Neural progenitor cell (in vitro differentiated cells): ENCODE measurements at regions not wholly inside any gene's neighbourhood (a gene's known extent, or its start where the extent isn't known, plus 50 kb on each side); places are given as distances from the start of the nearest gene placed in this dataset.

Source experiments
- DNase-seq: peaks from one replicate; pipeline ENCODE4 v3.0.0-alpha.2; 2016; ENCODE audit warnings: low spot score
- H2AFZ ChIP-seq: fragments of 200-600 bp; sonication (generic); replicated peaks from 2 replicates; pipeline ENCODE4 v1.6.1; 2016; ENCODE audit warnings: antibody characterized with exemption
- H3F3A ChIP-seq: fragments of 200-600 bp; sonication (generic); 2 replicates; pipeline ENCODE4 v1.6.1; 2016; ENCODE audit warnings: antibody characterized with exemption, low read depth
- H3K27ac ChIP-seq: fragments of 200-600 bp; sonication (generic); 2 replicates; pipeline ENCODE4 v1.5.1; 2016; ENCODE audit warnings: mild to moderate bottlenecking
- H3K27me3 ChIP-seq: fragments of 200-600 bp; sonication (generic); 2 replicates; pipeline ENCODE4 v1.6.1; 2016; ENCODE audit warnings: mild to moderate bottlenecking, moderate library complexity
- H3K36me3 ChIP-seq: fragments of 200-600 bp; sonication (generic); 2 replicates; pipeline ENCODE4 v1.5.1; 2016
- H3K4me1 ChIP-seq: fragments of 200-600 bp; sonication (generic); 2 replicates; pipeline ENCODE4 v1.6.1; 2016; ENCODE audit warnings: mixed run types
- H3K4me2 ChIP-seq: fragments of 200-600 bp; sonication (generic); 2 replicates; pipeline ENCODE4 v1.6.1; 2016
- H3K4me3 ChIP-seq: fragments of 200-600 bp; sonication (generic); 2 replicates; pipeline ENCODE4 v1.5.1; 2016
- H3K79me2 ChIP-seq: fragments of 200-600 bp; sonication (generic); 2 replicates; pipeline ENCODE4 v1.6.1; 2016; ENCODE audit warnings: low read depth
- H3K9ac ChIP-seq: fragments of 200-600 bp; sonication (generic); 2 replicates; pipeline ENCODE4 v1.6.1; 2016
- H3K9me3 ChIP-seq: fragments of 200-600 bp; sonication (generic); 2 replicates; pipeline ENCODE4 v1.5.1; 2016; ENCODE audit warnings: low read depth
- H4K20me1 ChIP-seq: fragments of 200-600 bp; sonication (generic); 2 replicates; pipeline ENCODE4 v1.6.1; 2016; ENCODE audit warnings: low read depth
- H3K27ac Mint-ChIP-seq: 3 replicates; pipeline ENCODE4 v1.8.0; 2021; ENCODE audit warnings: mixed read lengths
- H3K27me3 Mint-ChIP-seq: 2 replicates; pipeline ENCODE4 v1.8.0; 2022; ENCODE audit warnings: low read depth, mild to moderate bottlenecking, inconsistent platforms, moderate library complexity, mixed read lengths; ENCODE audit not compliant: insufficient read depth
- H3K36me3 Mint-ChIP-seq: 3 replicates; pipeline ENCODE4 v1.8.0; 2021; ENCODE audit warnings: mixed read lengths
- H3K4me1 Mint-ChIP-seq: 3 replicates; pipeline ENCODE4 v1.8.0; 2021; ENCODE audit warnings: mixed read lengths
- H3K4me3 Mint-ChIP-seq: 3 replicates; pipeline ENCODE4 v1.8.0; 2021; ENCODE audit warnings: mild to moderate bottlenecking, moderate library complexity, mixed read lengths
- H3K9me3 Mint-ChIP-seq: 3 replicates; pipeline ENCODE4 v1.8.0; 2020; ENCODE audit warnings: mixed read lengths
- CTCF ChIP-seq: fragments of 200-600 bp; sonication (generic); IDR thresholded peaks from 2 replicates; pipeline ENCODE4 v1.5.1; 2017; ENCODE audit warnings: antibody characterized with exemption, mild to moderate bottlenecking
- EZH2 ChIP-seq: fragments of 200-600 bp; sonication (generic); IDR thresholded peaks from 2 replicates; pipeline ENCODE4 v1.6.1; 2017; ENCODE audit warnings: antibody characterized with exemption, mild to moderate bottlenecking, moderate library complexity
- EZH2phosphoT487 ChIP-seq: fragments of 200-600 bp; sonication (generic); IDR thresholded peaks from 2 replicates; pipeline ENCODE4 v1.6.1; 2017; ENCODE audit warnings: antibody characterized with exemption

- H3K9me3 Mint-ChIP-seq, result no peaks in the 10 kb centered on the region
- Histone ChIP-seq H3K27me3 (no peaks in the 10 kb centered on the region), H3K36me3 (no peaks in the 10 kb centered on the region), H4K20me1 (no peaks in the 10 kb centered on the region), H3K4me1 (peaks cover 54% of the 10 kb centered on the region), H3K4me2 (no peak overlapping the region), H3K27ac (no peak overlapping the region), H3K4me3 (no peak overlapping the region), H3K79me2 (no peaks in the 10 kb centered on the region), H3K9ac (no peak overlapping the region), H2AFZ (no peak overlapping the region), H3F3A (peaks cover 38% of the 10 kb centered on the region), H3K9me3 (no peaks in the 10 kb centered on the region)
- H3K27ac Mint-ChIP-seq, result no peak overlapping the region
- no peaks in the 10 kb centered on the region for H3K36me3 Mint-ChIP-seq
- TF ChIP-seq CTCF (no peak), EZH2phosphoT487 (no peak), EZH2 (no peak)
- no peak for DNase-seq
- peaks cover 56% of the 10 kb centered on the region for H3K4me1 Mint-ChIP-seq
- no peak overlapping the region for H3K4me3 Mint-ChIP-seq
- H3K27me3 Mint-ChIP-seq, result peaks cover 6% of the 10 kb centered on the region
Measured at GRCh38 chr19:28492201-28492600, 720.8 kb downstream of the UQCRFS1 start.

- no peak overlapping the region for H3K4me3 Mint-ChIP-seq
- H3F3A ChIP-seq, result peaks cover 35% of the 10 kb centered on the region
- TF ChIP-seq EZH2phosphoT487 (no peak), CTCF (no peak), EZH2 (no peak)
- peaks cover 50% of the 10 kb centered on the region for H3K4me1 ChIP-seq
- peak overlapping the region; percentile 50 for H2AFZ ChIP-seq
- H3K79me2 ChIP-seq, result no peaks in the 10 kb centered on the region
- H3K9ac ChIP-seq, result no peak overlapping the region
- no peaks in the 10 kb centered on the region for H3K9me3 ChIP-seq
- no peak overlapping the region for H3K27ac ChIP-seq
- H3K27me3 Mint-ChIP-seq, result peaks cover 12% of the 10 kb centered on the region
- H3K4me3 ChIP-seq, result no peak overlapping the region
- H4K20me1 ChIP-seq, result no peaks in the 10 kb centered on the region
- peak overlapping the region; percentile 22 for H3K4me2 ChIP-seq
- H3K9me3 Mint-ChIP-seq, result no peaks in the 10 kb centered on the region
- no peaks in the 10 kb centered on the region for H3K36me3 Mint-ChIP-seq
- H3K36me3 ChIP-seq, result no peaks in the 10 kb centered on the region
- peak overlapping the region; percentile 12 for H3K27ac Mint-ChIP-seq
- H3K4me1 Mint-ChIP-seq, result peaks cover 53% of the 10 kb centered on the region
- H3K27me3 ChIP-seq, result no peaks in the 10 kb centered on the region
- no peak for DNase-seq
Measured at GRCh38 chr19:28489776-28490175, 723.2 kb downstream of the UQCRFS1 start.

- Histone ChIP-seq H3K79me2 (no peaks in the 10 kb centered on the region), H4K20me1 (no peaks in the 10 kb centered on the region), H3K4me1 (peaks cover 44% of the 10 kb centered on the region), H2AFZ (peak overlapping the region; percentile 50), H3K4me2 (no peak overlapping the region), H3F3A (peaks cover 29% of the 10 kb centered on the region), H3K27ac (no peak overlapping the region), H3K9ac (no peak overlapping the region), H3K4me3 (no peak overlapping the region), H3K27me3 (no peaks in the 10 kb centered on the region), H3K9me3 (no peaks in the 10 kb centered on the region), H3K36me3 (no peaks in the 10 kb centered on the region)
- DNase-seq, result peak; percentile 18
- TF ChIP-seq EZH2, result no peak
- no peak for TF ChIP-seq EZH2phosphoT487
- no peak for TF ChIP-seq CTCF
- peaks cover 12% of the 10 kb centered on the region for H3K27me3 Mint-ChIP-seq
- peaks cover 47% of the 10 kb centered on the region for H3K4me1 Mint-ChIP-seq
- H3K36me3 Mint-ChIP-seq, result no peaks in the 10 kb centered on the region
- no peaks in the 10 kb centered on the region for H3K9me3 Mint-ChIP-seq
- no peak overlapping the region for H3K27ac Mint-ChIP-seq
- H3K4me3 Mint-ChIP-seq, result no peak overlapping the region
Measured at GRCh38 chr19:28489126-28489660, 723.8 kb downstream of the UQCRFS1 start.
